Muscle of leg (tissue), 3 donors: ENCODE measurements at regions not wholly inside any gene's neighbourhood (a gene's known extent, or its start where the extent isn't known, plus 50 kb on each side); places are given as distances from the start of the nearest gene placed in this dataset.
"Not testable (repeated sequence)": the region's sequence is repeated elsewhere in the genome, so short reads cannot be mapped to it uniquely, and the experiment has no call there.

Experiments
- DNase-seq: peaks from one replicate; pipeline ENCODE4 v3.0.0; 2013
- H3K27ac ChIP-seq: one replicate; pipeline ENCODE4 v1.5.1; 2013; ENCODE audit warnings: mild to moderate bottlenecking, low read length, control low read depth
- H3K27me3 ChIP-seq: one replicate; pipeline ENCODE4 v1.6.1; 2013; ENCODE audit warnings: low read length; ENCODE audit not compliant: control insufficient read depth, insufficient read depth
- H3K36me3 ChIP-seq: one replicate; pipeline ENCODE4 v1.6.1; 2013; ENCODE audit warnings: low read length; ENCODE audit not compliant: control insufficient read depth, insufficient read depth
- H3K4me1 ChIP-seq: one replicate; pipeline ENCODE4 v1.6.1; 2013; ENCODE audit warnings: low read length; ENCODE audit not compliant: control insufficient read depth, insufficient read depth
- H3K4me3 ChIP-seq: one replicate; pipeline ENCODE4 v1.5.1; 2013; ENCODE audit warnings: low read length, control low read depth
- H3K9me3 ChIP-seq: replicated peaks from 2 replicates; pipeline ENCODE4 v1.6.1; 2013; ENCODE audit warnings: low read depth, low read length; ENCODE audit not compliant: control insufficient read depth
- WGBS: methylation state at CpG from one replicate; pipeline ENCODE4 v1.1.5; 2013; ENCODE audit warnings: missing lambda C conversion rate; ENCODE audit not compliant: insufficient coverage; 5-methylcytosine and 5-hydroxymethylcytosine counted together

DNA sequence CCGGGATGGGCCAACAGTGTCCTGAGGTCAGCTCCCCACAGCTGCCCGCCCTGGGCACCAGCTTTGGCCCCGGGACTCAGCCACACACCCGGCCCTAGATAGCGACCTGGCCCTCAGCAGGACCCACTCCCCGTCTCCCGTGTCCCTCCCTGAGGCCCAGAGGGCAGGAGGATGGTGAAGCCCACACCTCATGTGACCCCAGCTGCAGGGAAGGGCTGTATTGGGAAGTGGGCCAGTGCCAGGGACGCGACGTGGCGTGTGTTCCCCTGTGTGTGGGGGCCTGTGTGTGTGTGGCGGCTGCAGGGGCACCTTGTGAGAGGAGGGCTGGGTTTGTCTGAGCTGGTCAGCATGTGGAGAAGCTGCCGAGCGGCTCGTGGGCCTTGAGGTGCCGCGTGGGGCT is 241.7 kb downstream of the TMEM121 start:
- H3K4me1 ChIP-seq, H3K36me3 ChIP-seq, DNase-seq, H3K27ac ChIP-seq, H3K27me3 ChIP-seq, H3K4me3 ChIP-seq: not testable (repeated sequence)
- no CpG with 5 or more reads among the region's 17 CpGs for WGBS
- peaks cover 13% of the 10 kb centered on the region for H3K9me3 ChIP-seq

DNA sequence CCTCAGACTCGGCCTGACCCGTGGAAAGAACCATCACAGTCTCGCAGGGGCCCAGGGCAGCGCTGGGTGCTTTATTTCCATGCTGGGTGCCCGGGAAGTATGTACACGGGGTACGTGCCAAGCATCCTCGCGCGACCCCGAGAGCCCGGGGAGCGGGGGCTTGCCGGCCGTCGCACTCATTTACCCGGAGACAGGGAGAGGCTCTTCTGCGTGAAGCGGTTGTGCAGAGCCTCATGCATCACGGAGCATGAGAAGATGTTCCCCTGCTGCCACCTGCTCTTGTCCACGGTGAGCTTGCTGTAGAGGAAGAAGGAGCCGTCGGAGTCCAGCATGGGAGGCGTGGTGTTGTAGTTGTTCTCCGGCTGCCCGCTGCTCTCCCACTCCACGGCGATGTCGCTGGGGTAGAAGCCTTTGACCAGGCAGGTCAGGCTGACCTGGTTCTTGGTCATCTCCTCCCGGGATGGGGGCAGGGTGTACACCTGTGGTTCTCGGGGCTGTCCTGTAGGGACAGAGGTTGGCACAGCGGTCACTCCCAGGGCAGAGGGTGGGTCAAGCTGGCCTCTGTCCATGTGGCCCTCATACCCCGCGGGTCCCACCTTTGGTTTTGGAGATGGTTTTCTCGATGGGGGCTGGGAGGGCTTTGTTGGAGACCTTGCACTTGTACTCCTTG is 242.8 kb downstream of the TMEM121 start:
- WGBS: 88% methylated on average over 11 of the region's 35 CpGs

DNA sequence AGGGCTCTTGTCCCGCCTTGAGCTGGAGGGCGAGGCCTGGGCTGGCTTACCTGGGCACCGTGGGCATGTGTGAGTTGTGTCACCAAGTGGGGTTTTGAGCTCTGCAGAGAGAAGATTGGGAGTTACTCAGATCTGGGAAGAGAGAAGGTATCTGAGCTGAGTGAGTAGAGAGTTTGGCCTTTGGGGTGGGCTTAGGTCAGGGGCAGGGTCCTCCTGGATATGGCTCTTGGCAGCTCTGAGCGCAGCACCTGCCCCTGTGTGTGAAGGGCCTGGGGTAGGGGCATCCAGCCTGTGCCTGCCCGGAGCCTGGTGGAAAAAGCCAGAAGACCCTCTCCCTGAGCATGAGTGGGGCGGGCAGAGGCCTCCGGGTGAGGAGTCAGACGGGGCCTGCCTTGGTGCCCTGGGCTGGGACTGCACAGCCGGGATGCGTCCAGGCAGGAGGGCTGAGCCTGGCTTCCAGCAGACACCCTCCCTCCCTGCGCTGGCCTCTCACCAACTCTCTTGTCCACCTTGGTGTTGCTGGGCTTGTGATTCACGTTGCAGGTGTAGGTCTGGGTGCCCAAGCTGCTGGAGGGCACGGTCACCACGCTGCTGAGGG is 244.3 kb downstream of the TMEM121 start:
- not testable (repeated sequence) for H3K36me3 ChIP-seq, H3K27me3 ChIP-seq, H3K27ac ChIP-seq, H3K4me3 ChIP-seq, H3K4me1 ChIP-seq, DNase-seq
- peaks cover 25% of the 10 kb centered on the region for H3K9me3 ChIP-seq
- 82% methylated on average over 6 of the region's 14 CpGs for WGBS

More for the DNA sequence above, 242.8 kb downstream of the TMEM121 start:
- not testable (repeated sequence) for H3K27me3 ChIP-seq, DNase-seq, H3K4me1 ChIP-seq, H3K27ac ChIP-seq, H3K36me3 ChIP-seq, H3K4me3 ChIP-seq
- peaks cover 20% of the 10 kb centered on the region for H3K9me3 ChIP-seq

DNA sequence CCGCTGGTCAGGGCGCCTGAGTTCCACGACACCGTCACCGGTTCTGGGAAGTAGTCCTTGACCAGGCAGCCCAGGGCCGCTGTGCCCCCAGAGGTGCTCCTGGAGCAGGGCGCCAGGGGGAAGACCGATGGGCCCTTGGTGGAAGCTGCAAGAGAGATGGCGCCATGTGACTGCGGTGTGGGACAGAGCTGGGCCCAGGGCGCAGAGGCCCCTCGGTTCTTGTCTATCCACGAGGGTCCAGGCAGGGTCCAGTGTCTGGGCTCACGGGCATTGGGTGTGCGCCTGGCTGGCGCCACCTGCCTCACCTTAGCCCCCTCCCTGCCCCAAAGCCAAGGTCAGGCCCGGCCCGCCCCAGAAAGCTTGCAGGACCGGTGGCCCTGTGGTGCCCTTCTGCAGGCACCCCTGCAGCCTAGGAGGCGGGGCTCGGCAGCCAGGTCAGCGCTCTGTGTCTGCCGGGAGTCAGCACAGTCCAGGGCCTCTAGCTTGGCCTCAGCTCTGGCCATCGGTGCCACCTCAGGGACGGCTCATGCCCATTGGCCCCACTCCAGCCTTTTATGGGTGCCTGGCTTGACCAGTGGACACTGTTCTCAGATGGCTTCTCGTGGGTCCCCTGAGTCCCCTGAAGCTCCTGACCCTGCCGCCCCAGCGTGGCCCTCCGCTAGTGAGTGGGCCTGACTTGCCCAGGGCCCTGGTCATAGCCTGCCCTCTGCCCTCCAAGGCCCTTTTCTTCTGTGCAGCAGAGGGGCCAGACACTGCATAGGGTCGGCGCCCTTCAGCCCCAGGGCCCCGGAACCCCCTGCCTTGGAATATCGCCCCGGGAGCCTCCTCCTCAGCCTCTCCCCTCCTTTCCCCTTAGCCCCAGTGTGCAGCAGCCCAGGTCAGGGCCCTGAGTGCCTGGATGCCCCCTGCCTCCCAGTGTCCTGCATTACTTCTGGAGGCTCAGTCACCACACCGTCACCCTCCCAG is 245.2 kb downstream of the TMEM121 start:
- 80% methylated on average over 18 of the region's 35 CpGs for WGBS
- not testable (repeated sequence) for H3K36me3 ChIP-seq, H3K4me3 ChIP-seq, H3K4me1 ChIP-seq, H3K27ac ChIP-seq, DNase-seq, H3K27me3 ChIP-seq
- H3K9me3 ChIP-seq: peaks cover 24% of the 10 kb centered on the region

DNA sequence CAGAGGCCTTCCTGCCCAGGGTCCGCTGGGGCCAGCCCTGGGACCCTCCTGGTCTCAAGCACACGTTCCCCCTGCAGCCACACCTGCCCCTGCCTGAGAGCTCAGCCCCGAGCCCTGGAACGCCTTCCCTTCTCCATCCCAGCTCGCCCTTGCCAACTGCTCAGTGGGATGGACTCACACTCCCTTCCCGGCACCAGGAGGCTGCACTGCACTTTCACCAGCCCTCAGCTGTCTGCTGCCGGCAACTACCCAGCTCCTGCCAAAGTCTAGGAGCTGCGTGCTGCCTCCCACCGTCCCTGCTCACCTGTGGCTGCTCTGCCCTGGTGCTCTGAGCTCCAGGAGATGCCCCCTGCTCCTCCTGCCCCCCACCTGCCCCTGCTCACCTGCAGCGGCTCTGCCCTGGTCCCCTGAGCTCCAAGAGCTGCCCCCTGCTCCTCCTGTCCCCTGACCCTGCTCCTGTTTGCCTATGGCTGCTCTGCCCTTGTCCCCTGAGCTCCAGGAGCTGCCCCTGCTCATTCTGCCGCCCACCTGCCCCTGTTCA is 246.4 kb downstream of the TMEM121 start:
- H3K9me3 ChIP-seq: peaks cover 29% of the 10 kb centered on the region
- H3K4me1 ChIP-seq, DNase-seq, H3K4me3 ChIP-seq, H3K27me3 ChIP-seq, H3K36me3 ChIP-seq, H3K27ac ChIP-seq: not testable (repeated sequence)
- WGBS: 74% methylated on average over 7 of the region's 11 CpGs

DNA sequence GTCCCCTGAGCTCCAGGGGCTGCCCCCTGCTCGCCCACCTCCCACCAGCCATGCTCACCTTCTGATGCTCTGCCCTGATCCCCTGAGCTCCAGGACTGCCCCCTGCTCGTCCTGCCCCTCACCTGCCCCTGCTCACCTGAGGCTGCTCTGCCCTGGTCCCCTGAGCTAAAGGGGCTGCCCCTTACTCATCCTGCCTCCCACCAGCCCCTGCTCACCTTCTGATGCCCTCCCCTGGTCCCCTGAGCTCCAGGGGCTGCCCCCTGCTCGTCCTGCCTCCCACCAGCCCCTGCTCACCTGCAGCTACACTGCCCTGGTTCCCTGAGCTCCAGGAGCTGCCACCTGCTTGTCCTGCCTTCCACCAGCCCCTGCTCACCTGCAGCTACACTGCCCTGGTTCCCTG is 247.2 kb downstream of the TMEM121 start:
- H3K4me1 ChIP-seq: no peaks in the 10 kb centered on the region
- no peaks in the 10 kb centered on the region for H3K36me3 ChIP-seq
- no peak overlapping the region for H3K4me3 ChIP-seq
- WGBS: 42% methylated on average over 3 of the region's 3 CpGs
- no peak for DNase-seq
- no peaks in the 10 kb centered on the region for H3K27me3 ChIP-seq
- no peak overlapping the region for H3K27ac ChIP-seq
- H3K9me3 ChIP-seq: peaks cover 30% of the 10 kb centered on the region

DNA sequence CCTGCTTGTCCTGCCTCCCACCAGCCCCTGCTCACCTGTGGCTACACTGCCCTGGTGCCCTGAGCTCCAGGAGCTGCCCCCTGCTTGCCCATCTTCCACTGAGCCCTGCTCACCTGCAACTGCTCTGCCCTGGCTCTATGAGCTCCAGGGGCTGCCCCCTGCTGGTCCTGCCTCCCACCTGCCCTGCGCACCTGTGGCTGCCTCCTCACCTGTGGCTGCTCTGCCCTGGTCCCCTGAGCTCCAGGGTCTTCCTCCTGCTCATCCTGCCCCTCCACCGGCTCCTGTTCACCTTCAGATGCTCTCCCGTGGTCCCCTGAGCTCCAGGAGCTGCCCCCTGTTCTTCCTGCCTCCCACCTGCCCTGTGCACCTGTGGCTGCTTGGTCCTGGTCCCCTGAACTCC is 247.6 kb downstream of the TMEM121 start:
- peaks cover 31% of the 10 kb centered on the region for H3K9me3 ChIP-seq
- no peak for DNase-seq
- 63% methylated on average over 3 of the region's 3 CpGs for WGBS

DNA sequence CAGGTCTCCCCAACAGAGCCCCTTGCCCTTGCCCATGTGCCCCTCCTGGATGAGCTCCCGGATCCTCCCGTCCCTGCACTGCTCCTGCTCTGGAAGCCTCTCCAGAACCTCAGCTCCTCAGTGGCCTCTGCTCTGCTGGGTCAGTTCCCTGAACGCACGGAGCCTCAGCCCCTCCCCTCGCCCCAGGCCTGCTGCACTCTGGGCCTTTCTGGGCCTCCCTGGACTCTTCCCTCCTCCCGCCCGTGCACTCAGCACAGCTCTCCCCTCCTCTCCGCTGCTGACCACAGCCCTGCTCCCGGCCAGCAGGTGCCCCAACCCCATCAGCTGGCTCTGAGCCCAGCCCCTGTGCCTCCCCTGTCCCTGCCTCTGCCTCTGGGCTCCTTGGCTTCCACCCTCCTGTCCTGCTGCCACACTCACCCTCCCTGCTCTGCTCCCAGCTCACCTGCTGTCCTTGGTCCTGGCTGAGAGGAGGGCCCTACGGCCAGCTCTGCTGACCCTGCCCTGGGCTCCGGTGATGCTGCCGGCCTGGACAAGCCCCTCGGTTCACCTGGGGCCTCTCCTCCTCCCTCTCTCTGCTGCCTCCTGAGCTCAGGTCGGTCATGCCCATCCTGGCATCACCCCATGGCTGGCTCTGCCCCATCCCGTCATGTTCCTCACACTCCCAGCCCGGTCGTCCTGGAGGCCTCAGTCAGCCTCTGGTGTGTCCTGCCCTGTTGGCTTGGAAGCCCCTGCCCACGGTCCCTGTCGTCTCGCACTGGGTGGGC is 248.4 kb downstream of the TMEM121 start:
- 88% methylated on average over 9 of the region's 20 CpGs for WGBS
- not testable (repeated sequence) for H3K36me3 ChIP-seq, DNase-seq, H3K27me3 ChIP-seq, H3K27ac ChIP-seq, H3K4me3 ChIP-seq, H3K4me1 ChIP-seq
- H3K9me3 ChIP-seq: peaks cover 34% of the 10 kb centered on the region

More for the DNA sequence above, 247.6 kb downstream of the TMEM121 start:
- no peak overlapping the region for H3K27ac ChIP-seq
- H3K36me3 ChIP-seq: no peaks in the 10 kb centered on the region
- H3K27me3 ChIP-seq: no peaks in the 10 kb centered on the region
- no peaks in the 10 kb centered on the region for H3K4me1 ChIP-seq
- no peak overlapping the region for H3K4me3 ChIP-seq

DNA sequence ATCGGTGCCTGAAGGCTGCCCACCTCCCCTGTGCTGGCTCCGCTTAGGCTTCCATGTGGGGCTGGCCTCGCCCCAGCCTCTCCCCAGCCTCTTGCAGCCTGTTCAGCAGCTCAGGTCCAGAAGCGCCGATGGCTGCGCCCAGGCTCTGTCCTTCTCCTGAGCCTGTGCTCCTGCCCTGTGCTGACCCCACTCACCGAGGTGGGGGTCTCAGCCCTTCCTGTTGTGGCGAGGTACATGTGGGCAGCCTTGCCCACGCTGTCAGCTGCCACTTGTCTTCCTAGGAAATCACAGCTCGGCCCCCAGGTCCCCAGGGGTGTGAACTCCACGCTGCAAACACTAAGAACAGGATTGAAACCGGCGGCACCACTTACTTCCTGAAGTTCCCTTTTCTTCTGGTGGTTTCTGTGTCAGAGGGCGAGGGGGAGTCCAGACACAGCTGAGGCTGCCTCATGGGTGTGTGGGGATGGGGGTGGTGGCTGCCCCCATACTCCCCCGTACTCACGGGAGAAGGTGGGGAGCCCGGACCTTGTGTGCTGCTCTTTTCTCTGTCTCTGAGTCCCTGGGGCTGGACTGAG is 249.1 kb downstream of the TMEM121 start:
- DNase-seq: not testable (repeated sequence)

More for the DNA sequence above, 249.1 kb downstream of the TMEM121 start:
- H3K4me3 ChIP-seq, H3K27me3 ChIP-seq, H3K36me3 ChIP-seq, H3K27ac ChIP-seq, H3K4me1 ChIP-seq: not testable (repeated sequence)
- H3K9me3 ChIP-seq: peaks cover 34% of the 10 kb centered on the region
- 72% methylated on average over 10 of the region's 17 CpGs for WGBS
